T47D (cell line): ENCODE measurements at regions not wholly inside any gene's neighbourhood (a gene's known extent, or its start where the extent isn't known, plus 50 kb on each side); places are given as distances from the start of the nearest gene placed in this dataset.

Experiments used
- DNase-seq, 2 experiments: peaks; one replicate each; pipeline versions ENCODE4 v3.0.0 to v3.0.0-alpha.2; 2011 to 2012; ENCODE audit warnings: low read depth in 1 of 2, low spot score in 1 of 2
- JUND ChIP-seq: IDR thresholded peaks from 2 replicates; pipeline ENCODE4 v1.6.1; 2012; ENCODE audit warnings: low read depth
- in situ Hi-C: cut with HindIII; loops from 2 replicates; pipeline ENCODE4 v1.10.0; 2016; ENCODE audit warnings: low sequenced_read_pairs, low pct_unique_long_range_greater_than_20kb

- DNase-seq = no peak
- in situ Hi-C loops = no loop called here
- TF ChIP-seq JUND = no peak
Observed at GRCh38 chr1:106962591-106962990, 93.9 kb upstream of the PRMT6 start.

GRCh38 chr1:106964495-106964894 is 92.0 kb upstream of the PRMT6 start:
- TF ChIP-seq JUND = no peak
- in situ Hi-C loops = no loop called here
- DNase-seq = no peak

- in situ Hi-C loops = no loop called here
- no peak for DNase-seq
- TF ChIP-seq JUND = no peak
Observed at GRCh38 chr1:106968644-106969043, 87.8 kb upstream of the PRMT6 start.

- DNase-seq = no peak
- in situ Hi-C loops = no loop called here
- TF ChIP-seq JUND = no peak
Observed at GRCh38 chr1:106969731-106970130, 86.7 kb upstream of the PRMT6 start.

GRCh38 chr1:106972074-106972473 is 84.4 kb upstream of the PRMT6 start:
- in situ Hi-C loops = no loop called here
- TF ChIP-seq JUND = no peak
- DNase-seq = no peak

GRCh38 chr1:106975944-106976343 is 80.5 kb upstream of the PRMT6 start:
- peak in 1 of 2 experiments; percentile 68 for DNase-seq
- in situ Hi-C loops = no loop called here
- TF ChIP-seq JUND = no peak

- in situ Hi-C loops = no loop called here
- no peak for TF ChIP-seq JUND
- DNase-seq = no peak
Observed at GRCh38 chr1:106978477-106979322, 77.8 kb upstream of the PRMT6 start.

- in situ Hi-C loops = no loop called here
- TF ChIP-seq JUND = no peak
- no peak for DNase-seq
Observed at GRCh38 chr1:106979371-106979770, 77.1 kb upstream of the PRMT6 start.

GRCh38 chr1:106980121-106980520 is 76.4 kb upstream of the PRMT6 start:
- in situ Hi-C loops = no loop called here
- TF ChIP-seq JUND = no peak
- no peak for DNase-seq

GRCh38 chr1:106984801-106985200 is 71.7 kb upstream of the PRMT6 start:
- in situ Hi-C loops = no loop called here
- DNase-seq = no peak
- no peak for TF ChIP-seq JUND

- in situ Hi-C loops = no loop called here
- no peak for DNase-seq
- no peak for TF ChIP-seq JUND
Observed at GRCh38 chr1:106986603-106987002, 69.9 kb upstream of the PRMT6 start.

GRCh38 chr1:106995970-106996369 is 60.5 kb upstream of the PRMT6 start:
- no peak for DNase-seq
- no peak for TF ChIP-seq JUND
- in situ Hi-C loops = no loop called here

- in situ Hi-C loops = no loop called here
- DNase-seq = peak in 1 of 2 experiments; percentile 10
- no peak for TF ChIP-seq JUND
Observed at GRCh38 chr1:106998431-106999002, 58.0 kb upstream of the PRMT6 start.
